A549 (cell line): ENCODE measurements at regions not wholly inside any gene's neighbourhood (a gene's known extent, or its start where the extent isn't known, plus 50 kb on each side); places are given as distances from the start of the nearest gene placed in this dataset.

Experiments used
- BHLHE40 ChIP-seq: IDR thresholded peaks from 2 replicates; pipeline ENCODE4 v1.6.1; 2012; ENCODE audit warnings: low read depth, low read length, inconsistent platforms
- JUNB ChIP-seq: fragments of >200 bp; sonication (Bioruptor Twin); formaldehyde crosslinking; IDR thresholded peaks from 2 replicates; pipeline ENCODE4 v1.6.1; 2016
- POLR2A ChIP-seq: IDR thresholded peaks from 2 replicates; pipeline ENCODE4 v1.6.1; 2012; ENCODE audit warnings: mild to moderate bottlenecking, low read length
- ZSCAN20 ChIP-seq: fragments of 250-450 bp; sonication (Bioruptor Pico); IDR thresholded peaks from 2 replicates; pipeline ENCODE4 v1.8.0; 2022; ENCODE audit warnings: mild to moderate bottlenecking, moderate library complexity
- TF ChIP-seq, protein P1 (sequence below): fragments of 200-600 bp; sonication (generic); IDR thresholded peaks from 2 replicates; pipeline ENCODE4 v1.6.1; 2016; ENCODE audit warnings: antibody characterized with exemption, mild to moderate bottlenecking, moderate library complexity
- TF ChIP-seq, protein P2 (sequence below): fragments of >200 bp; sonication (Bioruptor Twin); formaldehyde crosslinking; IDR thresholded peaks from 3 replicates; pipeline ENCODE4 v1.5.1; 2016

DNA sequence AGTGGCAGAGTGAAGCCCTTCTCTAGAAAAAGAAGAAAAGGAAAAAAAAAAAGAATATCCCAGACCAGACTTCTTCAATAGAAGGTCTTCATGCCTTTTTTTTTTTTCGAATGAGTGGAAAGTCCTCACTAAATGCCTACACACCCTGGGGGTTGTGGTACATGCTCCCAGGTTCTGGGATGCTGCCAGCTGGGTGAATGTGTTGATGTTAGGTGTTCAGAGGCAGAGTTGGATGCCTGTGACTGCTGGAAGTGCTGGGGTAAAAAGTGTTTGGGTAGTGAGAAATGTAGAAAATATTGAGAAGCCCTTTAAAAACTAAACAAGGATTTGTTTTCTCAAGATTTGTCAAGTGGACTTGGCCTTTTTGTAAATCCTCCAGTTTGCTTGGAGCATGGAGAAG is 318.6 kb downstream of the SLC4A3 start:
- TF ChIP-seq, protein P1, sequence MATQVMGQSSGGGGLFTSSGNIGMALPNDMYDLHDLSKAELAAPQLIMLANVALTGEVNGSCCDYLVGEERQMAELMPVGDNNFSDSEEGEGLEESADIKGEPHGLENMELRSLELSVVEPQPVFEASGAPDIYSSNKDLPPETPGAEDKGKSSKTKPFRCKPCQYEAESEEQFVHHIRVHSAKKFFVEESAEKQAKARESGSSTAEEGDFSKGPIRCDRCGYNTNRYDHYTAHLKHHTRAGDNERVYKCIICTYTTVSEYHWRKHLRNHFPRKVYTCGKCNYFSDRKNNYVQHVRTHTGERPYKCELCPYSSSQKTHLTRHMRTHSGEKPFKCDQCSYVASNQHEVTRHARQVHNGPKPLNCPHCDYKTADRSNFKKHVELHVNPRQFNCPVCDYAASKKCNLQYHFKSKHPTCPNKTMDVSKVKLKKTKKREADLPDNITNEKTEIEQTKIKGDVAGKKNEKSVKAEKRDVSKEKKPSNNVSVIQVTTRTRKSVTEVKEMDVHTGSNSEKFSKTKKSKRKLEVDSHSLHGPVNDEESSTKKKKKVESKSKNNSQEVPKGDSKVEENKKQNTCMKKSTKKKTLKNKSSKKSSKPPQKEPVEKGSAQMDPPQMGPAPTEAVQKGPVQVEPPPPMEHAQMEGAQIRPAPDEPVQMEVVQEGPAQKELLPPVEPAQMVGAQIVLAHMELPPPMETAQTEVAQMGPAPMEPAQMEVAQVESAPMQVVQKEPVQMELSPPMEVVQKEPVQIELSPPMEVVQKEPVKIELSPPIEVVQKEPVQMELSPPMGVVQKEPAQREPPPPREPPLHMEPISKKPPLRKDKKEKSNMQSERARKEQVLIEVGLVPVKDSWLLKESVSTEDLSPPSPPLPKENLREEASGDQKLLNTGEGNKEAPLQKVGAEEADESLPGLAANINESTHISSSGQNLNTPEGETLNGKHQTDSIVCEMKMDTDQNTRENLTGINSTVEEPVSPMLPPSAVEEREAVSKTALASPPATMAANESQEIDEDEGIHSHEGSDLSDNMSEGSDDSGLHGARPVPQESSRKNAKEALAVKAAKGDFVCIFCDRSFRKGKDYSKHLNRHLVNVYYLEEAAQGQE = no peak
- TF ChIP-seq BHLHE40 (no peak), JUNB (no peak), POLR2A (no peak), ZSCAN20 (no peak)
- TF ChIP-seq, protein P2, sequence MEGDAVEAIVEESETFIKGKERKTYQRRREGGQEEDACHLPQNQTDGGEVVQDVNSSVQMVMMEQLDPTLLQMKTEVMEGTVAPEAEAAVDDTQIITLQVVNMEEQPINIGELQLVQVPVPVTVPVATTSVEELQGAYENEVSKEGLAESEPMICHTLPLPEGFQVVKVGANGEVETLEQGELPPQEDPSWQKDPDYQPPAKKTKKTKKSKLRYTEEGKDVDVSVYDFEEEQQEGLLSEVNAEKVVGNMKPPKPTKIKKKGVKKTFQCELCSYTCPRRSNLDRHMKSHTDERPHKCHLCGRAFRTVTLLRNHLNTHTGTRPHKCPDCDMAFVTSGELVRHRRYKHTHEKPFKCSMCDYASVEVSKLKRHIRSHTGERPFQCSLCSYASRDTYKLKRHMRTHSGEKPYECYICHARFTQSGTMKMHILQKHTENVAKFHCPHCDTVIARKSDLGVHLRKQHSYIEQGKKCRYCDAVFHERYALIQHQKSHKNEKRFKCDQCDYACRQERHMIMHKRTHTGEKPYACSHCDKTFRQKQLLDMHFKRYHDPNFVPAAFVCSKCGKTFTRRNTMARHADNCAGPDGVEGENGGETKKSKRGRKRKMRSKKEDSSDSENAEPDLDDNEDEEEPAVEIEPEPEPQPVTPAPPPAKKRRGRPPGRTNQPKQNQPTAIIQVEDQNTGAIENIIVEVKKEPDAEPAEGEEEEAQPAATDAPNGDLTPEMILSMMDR = no peak
